ENCODE measurements at regions not wholly inside any gene's neighbourhood (a gene's known extent, or its start where the extent isn't known, plus 50 kb on each side); places are given as distances from the start of the nearest gene placed in this dataset.
A peak's percentile ranks its signal among the peaks of the same experiment; 100 is the strongest.

DNA sequence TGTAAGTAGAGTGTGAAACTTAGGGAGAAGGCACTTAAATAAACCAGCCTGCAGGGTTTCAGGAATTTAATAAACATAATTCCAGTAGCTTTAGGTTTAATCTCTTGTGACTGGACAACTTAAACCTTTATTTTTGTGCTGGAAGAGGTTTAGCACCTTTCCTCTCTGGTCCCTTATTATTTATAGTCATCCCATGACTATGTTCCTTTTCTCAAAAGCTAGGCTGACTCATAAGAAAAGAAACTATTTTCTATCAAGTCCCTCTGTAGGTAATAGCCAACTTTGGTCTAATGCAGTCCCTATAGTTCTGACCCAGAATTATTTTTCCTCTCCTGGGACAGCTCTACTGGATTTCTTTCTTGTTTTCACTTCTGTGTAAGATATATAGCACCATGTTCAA is 588.9 kb downstream of the NR2F1-AS1 start:
- TF ChIP-seq POLR2AphosphoS5 (IDR thresholded peaks at IDR 0.05; ENCODE audit: insufficient read depth, low read depth, low read length) (no peak), MYC (IDR thresholded peaks at IDR 0.05; ENCODE audit: low read depth, low read length) (no peak), FOS (IDR thresholded peaks at IDR 0.05; ENCODE audit: borderline replicate concordance, insufficient read depth, low read length) (peak; percentile 31), JUN (IDR thresholded peaks at IDR 0.05; ENCODE audit: borderline replicate concordance, insufficient read depth, insufficient read length, low read depth) (no peak)
- TF ChIP-seq, protein P1, sequence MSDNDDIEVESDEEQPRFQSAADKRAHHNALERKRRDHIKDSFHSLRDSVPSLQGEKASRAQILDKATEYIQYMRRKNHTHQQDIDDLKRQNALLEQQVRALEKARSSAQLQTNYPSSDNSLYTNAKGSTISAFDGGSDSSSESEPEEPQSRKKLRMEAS (IDR thresholded peaks at IDR 0.05; ENCODE audit: insufficient read depth, insufficient read length), result no peak
- intact Hi-C loops (cut with micrococcal nuclease), result no loop called here
- Histone ChIP-seq H3K36me3 (ENCODE audit: control insufficient read depth in 2 of 2, extremely low read depth in 1 of 2, insufficient read depth in 2 of 2, low read length in 2 of 2) (no peaks in the 10 kb centered on the region), H3K9me1 (replicated peaks; ENCODE audit: control insufficient read depth, extremely low read depth, insufficient read depth, low read length) (no peaks in the 10 kb centered on the region), H3K4me1 (ENCODE audit: control insufficient read depth, extremely low read depth, insufficient read depth, low read length) (peaks cover 12% of the 10 kb centered on the region), H3K4me3 (replicated peaks in 1 of 3; ENCODE audit: insufficient read depth in 1 of 3, low read depth in 1 of 3, low read length in 3 of 3) (no peak overlapping the region), H3K27ac (ENCODE audit: insufficient read depth, low read depth, low read length) (no peak overlapping the region), H3K79me2 (ENCODE audit: control insufficient read depth, insufficient read depth, low read length) (no peaks in the 10 kb centered on the region), H2AFZ (ENCODE audit: low read depth, low read length) (peak overlapping the region; percentile 7), H3K9ac (replicated peaks; ENCODE audit: extremely low read depth, insufficient read depth, low read length) (no peak overlapping the region), H3K9me3 (replicated peaks; ENCODE audit: control insufficient read depth, insufficient read depth, low read length) (no peaks in the 10 kb centered on the region), H3K4me2 (ENCODE audit: insufficient read depth, low read length) (no peak overlapping the region), H4K20me1 (replicated peaks; ENCODE audit: control insufficient read depth, extremely low read depth, insufficient read depth, low read length) (no peaks in the 10 kb centered on the region), H3K27me3 (ENCODE audit: control insufficient read depth in 2 of 2, insufficient read depth in 2 of 2, low read length in 2 of 2) (no peaks in the 10 kb centered on the region)
- dilution Hi-C loops (cut with MboI; ENCODE audit: extremely low pct_ligation_motif_present, low sequenced_read_pairs), result no loop called here
- no peak for FAIRE-seq
- ChIA-PET POLR2A (no interaction called here), CTCF (no interaction called here)
- DNase-seq (ENCODE audit: low read depth, low spot score), result no peak
- BruUV-seq (replicated peaks), result no TSS peak

GRCh38 chr5:92991581-92992067 is 589.4 kb downstream of the NR2F1-AS1 start:
- no peaks in the 10 kb centered on the region for H3K79me2 ChIP-seq (ENCODE audit: control insufficient read depth, insufficient read depth, low read length)
- POLR2A ChIA-PET, result no interaction called here
- DNase-seq (ENCODE audit: low read depth, low spot score) (peak; percentile 74), FAIRE-seq (no peak)
- no peak overlapping the region for H3K9ac ChIP-seq (replicated peaks; ENCODE audit: extremely low read depth, insufficient read depth, low read length)
- BruUV-seq (replicated peaks), result no TSS peak
- TF ChIP-seq EZH2 (IDR thresholded peaks at IDR 0.05; ENCODE audit: borderline replicate concordance, low read depth, low read length, severe bottlenecking) (no peak), POLR2AphosphoS5 (IDR thresholded peaks at IDR 0.05; ENCODE audit: insufficient read depth, low read depth, low read length) (no peak), JUN (IDR thresholded peaks at IDR 0.05; ENCODE audit: borderline replicate concordance, insufficient read depth, insufficient read length, low read depth) (peak; percentile 13), FOS (IDR thresholded peaks at IDR 0.05; ENCODE audit: borderline replicate concordance, insufficient read depth, low read length) (peak; percentile 40), GATA2 (IDR thresholded peaks at IDR 0.05; ENCODE audit: insufficient read depth, insufficient read length, low read depth, low read length) (no peak)
- TF ChIP-seq, protein P1 (IDR thresholded peaks at IDR 0.05; ENCODE audit: insufficient read depth, insufficient read length), result no peak
- TF ChIP-seq, protein P2, sequence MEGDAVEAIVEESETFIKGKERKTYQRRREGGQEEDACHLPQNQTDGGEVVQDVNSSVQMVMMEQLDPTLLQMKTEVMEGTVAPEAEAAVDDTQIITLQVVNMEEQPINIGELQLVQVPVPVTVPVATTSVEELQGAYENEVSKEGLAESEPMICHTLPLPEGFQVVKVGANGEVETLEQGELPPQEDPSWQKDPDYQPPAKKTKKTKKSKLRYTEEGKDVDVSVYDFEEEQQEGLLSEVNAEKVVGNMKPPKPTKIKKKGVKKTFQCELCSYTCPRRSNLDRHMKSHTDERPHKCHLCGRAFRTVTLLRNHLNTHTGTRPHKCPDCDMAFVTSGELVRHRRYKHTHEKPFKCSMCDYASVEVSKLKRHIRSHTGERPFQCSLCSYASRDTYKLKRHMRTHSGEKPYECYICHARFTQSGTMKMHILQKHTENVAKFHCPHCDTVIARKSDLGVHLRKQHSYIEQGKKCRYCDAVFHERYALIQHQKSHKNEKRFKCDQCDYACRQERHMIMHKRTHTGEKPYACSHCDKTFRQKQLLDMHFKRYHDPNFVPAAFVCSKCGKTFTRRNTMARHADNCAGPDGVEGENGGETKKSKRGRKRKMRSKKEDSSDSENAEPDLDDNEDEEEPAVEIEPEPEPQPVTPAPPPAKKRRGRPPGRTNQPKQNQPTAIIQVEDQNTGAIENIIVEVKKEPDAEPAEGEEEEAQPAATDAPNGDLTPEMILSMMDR (IDR thresholded peaks at IDR 0.05; ENCODE audit: extremely low read depth in 1 of 2, insufficient read depth in 1 of 2, low read depth in 1 of 2, low read length in 2 of 2), result no peak
- intact Hi-C loops (cut with micrococcal nuclease) (no loop called here), dilution Hi-C loops (cut with MboI; ENCODE audit: extremely low pct_ligation_motif_present, low sequenced_read_pairs) (no loop called here)
- no peak overlapping the region for H3K4me2 ChIP-seq (ENCODE audit: insufficient read depth, low read length)
- no peaks in the 10 kb centered on the region for H3K36me3 ChIP-seq (ENCODE audit: control insufficient read depth in 2 of 2, extremely low read depth in 1 of 2, insufficient read depth in 2 of 2, low read length in 2 of 2)
- CTCF ChIA-PET, result no interaction called here
- peak overlapping the region; percentile 9 for H3K27ac ChIP-seq (ENCODE audit: insufficient read depth, low read depth, low read length)
- H3K9me1 ChIP-seq (replicated peaks; ENCODE audit: control insufficient read depth, extremely low read depth, insufficient read depth, low read length), result no peaks in the 10 kb centered on the region
- H3K4me3 ChIP-seq (replicated peaks in 1 of 3; ENCODE audit: insufficient read depth in 1 of 3, low read depth in 1 of 3, low read length in 3 of 3), result no peak overlapping the region
- H3K4me1 ChIP-seq (ENCODE audit: control insufficient read depth, extremely low read depth, insufficient read depth, low read length), result peaks cover 12% of the 10 kb centered on the region
- H4K20me1 ChIP-seq (replicated peaks; ENCODE audit: control insufficient read depth, extremely low read depth, insufficient read depth, low read length), result no peaks in the 10 kb centered on the region
- H3K9me3 ChIP-seq (replicated peaks; ENCODE audit: control insufficient read depth, insufficient read depth, low read length), result no peaks in the 10 kb centered on the region
- peak overlapping the region; percentile 7 for H2AFZ ChIP-seq (ENCODE audit: low read depth, low read length)
- H3K27me3 ChIP-seq (ENCODE audit: control insufficient read depth in 2 of 2, insufficient read depth in 2 of 2, low read length in 2 of 2), result no peaks in the 10 kb centered on the region

Measured in endothelial cell of umbilical vein (primary cell).